WTC11 (cell line): ENCODE measurements at regions not wholly inside any gene's neighbourhood (a gene's known extent, or its start where the extent isn't known, plus 50 kb on each side); places are given as distances from the start of the nearest gene placed in this dataset.

ENCODE experiments used
- ATF2 ChIP-seq: sonication (generic); formaldehyde crosslinking; IDR thresholded peaks from 2 replicates; pipeline ENCODE4 v1.8.1; 2022; ENCODE audit warnings: low read depth, missing genetic modification reagents, borderline replicate concordance
- GRHL2 ChIP-seq: fragments of 250-450 bp; sonication (Bioruptor Pico); IDR thresholded peaks from 2 replicates; pipeline ENCODE4 v1.8.0; 2022; ENCODE audit warnings: mild to moderate bottlenecking, moderate library complexity; ENCODE audit not compliant: insufficient replicate concordance, severe bottlenecking
- GTF2I ChIP-seq: fragments of 250-450 bp; sonication (Bioruptor Pico); conservative IDR thresholded peaks from 2 replicates; pipeline ENCODE4 v1.4.0; 2021; ENCODE audit warnings: mild to moderate bottlenecking
- NR3C1 ChIP-seq: sonication (generic); formaldehyde crosslinking; conservative IDR thresholded peaks from 2 replicates; pipeline ENCODE4 v1.8.1; 2023; ENCODE audit warnings: low read depth, mild to moderate bottlenecking, missing genetic modification reagents
- ZBTB21 ChIP-seq: sonication (generic); formaldehyde crosslinking; IDR thresholded peaks from 2 replicates; pipeline ENCODE4 v1.8.1; 2023; ENCODE audit warnings: mild to moderate bottlenecking, missing genetic modification reagents, borderline replicate concordance
- TF ChIP-seq, protein P1 (sequence below): fragments of 200-600 bp; IDR thresholded peaks from 2 replicates; pipeline ENCODE4 v1.8.0; 2022; ENCODE audit warnings: antibody characterized with exemption

- TF ChIP-seq GTF2I (CRISPR knock-in tag) (no peak), GRHL2 (CRISPR knock-in tag) (no peak), NR3C1 (CRISPR knock-in tag) (no peak), ZBTB21 (CRISPR knock-in tag) (no peak), ATF2 (CRISPR knock-in tag) (no peak)
- TF ChIP-seq, protein P1, sequence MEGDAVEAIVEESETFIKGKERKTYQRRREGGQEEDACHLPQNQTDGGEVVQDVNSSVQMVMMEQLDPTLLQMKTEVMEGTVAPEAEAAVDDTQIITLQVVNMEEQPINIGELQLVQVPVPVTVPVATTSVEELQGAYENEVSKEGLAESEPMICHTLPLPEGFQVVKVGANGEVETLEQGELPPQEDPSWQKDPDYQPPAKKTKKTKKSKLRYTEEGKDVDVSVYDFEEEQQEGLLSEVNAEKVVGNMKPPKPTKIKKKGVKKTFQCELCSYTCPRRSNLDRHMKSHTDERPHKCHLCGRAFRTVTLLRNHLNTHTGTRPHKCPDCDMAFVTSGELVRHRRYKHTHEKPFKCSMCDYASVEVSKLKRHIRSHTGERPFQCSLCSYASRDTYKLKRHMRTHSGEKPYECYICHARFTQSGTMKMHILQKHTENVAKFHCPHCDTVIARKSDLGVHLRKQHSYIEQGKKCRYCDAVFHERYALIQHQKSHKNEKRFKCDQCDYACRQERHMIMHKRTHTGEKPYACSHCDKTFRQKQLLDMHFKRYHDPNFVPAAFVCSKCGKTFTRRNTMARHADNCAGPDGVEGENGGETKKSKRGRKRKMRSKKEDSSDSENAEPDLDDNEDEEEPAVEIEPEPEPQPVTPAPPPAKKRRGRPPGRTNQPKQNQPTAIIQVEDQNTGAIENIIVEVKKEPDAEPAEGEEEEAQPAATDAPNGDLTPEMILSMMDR, result no peak
These were observed 155.6 kb upstream of the ZNF618 start for GRCh38 chr9:113720495-113720894.
